Astrocyte of the hippocampus (primary cell): ENCODE measurements at regions not wholly inside any gene's neighbourhood (a gene's known extent, or its start where the extent isn't known, plus 50 kb on each side); places are given as distances from the start of the nearest gene placed in this dataset.
"Not testable (repeated sequence)": the region's sequence is repeated elsewhere in the genome, so short reads cannot be mapped to it uniquely, and the experiment has no call there.

ENCODE experiments used
- DNase-seq: peaks from one replicate; pipeline ENCODE4 v3.0.0; 2011; ENCODE audit warnings: low read depth, low spot score

DNA sequence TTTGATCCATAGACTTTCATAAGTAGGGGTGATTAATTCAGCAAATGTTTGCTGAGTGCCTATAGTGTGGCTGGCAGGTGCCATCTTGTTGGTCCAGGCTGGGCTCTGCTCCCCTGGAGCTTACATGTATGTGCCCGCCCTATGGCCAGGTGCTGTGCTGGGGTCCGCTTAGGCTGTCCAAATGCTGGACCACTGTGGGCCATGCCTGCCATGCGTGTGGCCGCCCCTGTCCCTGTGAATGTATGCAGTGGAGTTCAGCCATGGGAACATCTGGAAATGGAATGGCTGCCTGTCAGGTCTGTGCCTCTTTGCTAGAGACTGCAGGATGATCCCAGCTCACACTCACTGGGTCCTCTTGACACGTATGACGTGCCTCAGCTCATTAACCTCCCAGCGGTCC lies 594.6 kb downstream of the TBC1D22A start:
- DNase-seq: no peak

GRCh38 chr22:47356511-47357011 lies 594.1 kb downstream of the TBC1D22A start:
- DNase-seq: no peak

- no peak for DNase-seq
Measured at GRCh38 chr22:47355776-47356510, 593.5 kb downstream of the TBC1D22A start.

- no peak for DNase-seq
Measured at GRCh38 chr22:47355388-47355725, 592.9 kb downstream of the TBC1D22A start.

GRCh38 chr22:47354668-47355387 lies 592.4 kb downstream of the TBC1D22A start:
- DNase-seq: no peak

GRCh38 chr22:47352920-47353700 lies 590.7 kb downstream of the TBC1D22A start:
- no peak for DNase-seq

GRCh38 chr22:47351836-47352579 lies 589.6 kb downstream of the TBC1D22A start:
- no peak for DNase-seq

- not testable (repeated sequence) for DNase-seq
Measured at GRCh38 chr22:47346287-47346686, 583.8 kb downstream of the TBC1D22A start.

DNA sequence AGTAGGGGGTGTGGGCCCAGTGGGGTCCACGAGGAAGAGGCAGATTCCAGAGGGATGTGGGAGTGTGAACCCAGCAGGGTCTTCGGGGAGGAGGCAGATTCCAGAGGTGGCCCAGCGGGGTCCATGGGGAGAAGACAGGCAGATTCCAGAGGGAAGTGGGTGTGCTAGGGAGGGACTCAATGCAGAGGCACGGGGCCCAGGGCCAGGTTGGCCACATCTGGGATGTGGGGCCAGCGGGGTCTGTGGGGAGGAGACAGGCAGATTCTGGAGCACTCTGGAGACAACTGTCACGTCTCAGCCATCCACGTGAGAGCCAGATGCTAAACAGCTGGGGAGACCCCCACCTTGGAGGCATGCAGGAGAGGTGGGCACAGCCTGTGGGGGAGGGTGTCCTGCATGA lies 582.6 kb downstream of the TBC1D22A start:
- DNase-seq: no peak

GRCh38 chr22:47344414-47344813 lies 582.0 kb downstream of the TBC1D22A start:
- DNase-seq: no peak

GRCh38 chr22:47343611-47344010 lies 581.2 kb downstream of the TBC1D22A start:
- no peak for DNase-seq

DNA sequence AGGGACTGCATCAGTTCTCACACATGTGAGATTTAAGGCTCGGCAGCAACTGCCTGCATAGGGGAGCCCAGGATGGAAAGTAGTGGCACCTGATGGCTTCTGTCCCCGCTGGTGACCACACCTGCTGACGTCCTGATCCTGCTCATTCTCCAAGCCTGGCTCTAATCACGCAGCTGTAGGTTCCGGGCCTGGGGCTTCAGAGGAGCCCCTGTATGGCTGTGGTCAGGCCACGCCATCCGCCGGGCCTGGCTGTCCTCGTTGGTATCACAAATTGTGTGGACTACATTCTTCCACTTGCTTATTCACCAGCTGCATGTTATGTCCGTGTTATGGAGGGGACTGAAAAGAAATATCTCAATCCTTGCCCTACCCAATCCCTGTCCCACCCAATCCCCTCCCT lies 580.0 kb downstream of the TBC1D22A start:
- DNase-seq: no peak

DNA sequence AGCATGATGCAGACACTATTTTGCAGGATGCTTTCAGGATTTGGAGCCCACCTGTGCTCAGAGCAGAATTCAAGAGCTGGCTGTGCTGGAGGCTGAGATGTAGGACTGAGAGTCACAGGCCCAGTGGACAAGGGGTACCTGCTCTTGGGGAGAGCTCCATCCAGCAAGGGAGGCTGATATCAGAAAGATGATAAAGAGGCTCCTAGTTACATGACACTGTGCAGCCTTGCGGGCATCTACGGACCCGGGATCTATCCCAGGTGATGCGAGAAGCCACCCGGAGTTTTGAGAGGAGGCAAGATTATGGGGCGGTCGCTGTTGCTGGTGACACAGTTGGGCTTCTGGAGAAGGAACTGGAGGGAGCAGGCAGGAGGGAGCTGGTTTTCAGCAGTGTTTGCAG lies 579.0 kb downstream of the TBC1D22A start:
- no peak for DNase-seq

DNA sequence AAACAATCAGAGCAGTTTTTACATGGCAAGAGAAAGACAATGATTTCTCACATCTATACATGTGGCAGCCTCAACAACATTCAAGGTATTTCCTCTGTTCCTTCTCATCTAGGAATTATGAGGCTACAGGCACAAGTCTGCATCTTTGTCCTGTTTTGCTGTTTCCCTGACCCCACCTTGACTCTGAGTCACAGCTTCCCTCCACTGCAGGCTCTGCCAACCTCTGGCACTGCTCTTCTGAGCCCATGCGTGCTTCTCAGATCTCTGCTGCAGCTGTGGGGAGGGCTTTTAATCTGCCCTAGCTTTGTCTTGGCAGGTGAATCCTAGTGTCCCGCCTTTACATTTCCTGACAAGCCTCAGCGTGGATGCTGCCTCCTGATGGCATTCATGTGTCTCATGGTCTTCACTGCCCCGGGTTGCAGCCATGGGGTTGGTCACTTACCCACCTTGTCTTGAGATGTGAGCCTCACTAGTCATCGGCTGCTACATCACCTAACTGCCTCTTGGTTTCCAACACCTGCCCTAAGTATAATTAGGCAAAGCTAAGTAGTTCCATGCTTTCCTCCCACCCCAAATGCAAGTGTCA lies 578.5 kb downstream of the TBC1D22A start:
- peak; percentile 47 for DNase-seq

- DNase-seq: peak; percentile 85
Measured at GRCh38 chr22:47337161-47337621, 574.7 kb downstream of the TBC1D22A start.

GRCh38 chr22:47335958-47336357 lies 573.5 kb downstream of the TBC1D22A start:
- no peak for DNase-seq

DNA sequence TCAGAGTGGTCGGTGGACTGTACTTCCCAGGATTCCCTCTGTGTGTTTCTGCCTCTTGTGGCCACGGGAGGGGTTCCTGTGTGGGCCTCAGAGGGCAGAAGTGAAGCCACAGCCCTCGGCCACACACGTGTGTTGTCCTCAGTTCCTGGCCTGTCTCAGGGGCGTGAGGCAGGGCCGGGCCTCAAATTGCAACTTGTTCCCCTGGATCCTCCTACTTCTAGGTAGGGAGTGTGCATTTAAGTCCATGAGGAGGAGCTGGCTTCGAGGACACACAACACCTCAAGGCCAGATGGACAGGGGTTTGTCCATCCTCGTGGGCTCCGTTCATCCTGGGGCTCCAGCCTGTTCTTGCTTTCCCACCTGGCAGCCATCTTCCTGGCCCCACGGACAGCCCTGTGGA lies 573.0 kb downstream of the TBC1D22A start:
- no peak for DNase-seq

DNA sequence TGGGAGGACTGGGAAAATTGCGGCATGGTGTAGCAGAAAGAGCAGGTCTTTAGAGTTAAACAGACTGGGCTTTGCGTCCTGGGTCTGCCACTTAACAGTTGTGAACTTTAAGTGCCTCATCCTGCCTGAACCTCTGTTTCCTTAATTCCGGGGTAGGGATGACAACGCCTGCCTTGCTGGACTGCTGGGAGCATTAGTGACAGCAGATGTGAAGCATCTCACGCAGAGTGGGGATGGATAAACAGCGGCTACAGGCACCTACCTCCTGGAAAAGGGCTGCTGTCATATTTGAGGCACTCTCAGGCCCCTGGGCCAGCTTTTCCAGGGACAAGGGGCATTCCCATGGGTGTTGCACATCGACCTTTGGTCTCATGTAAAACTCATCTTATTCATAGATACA lies 572.2 kb downstream of the TBC1D22A start:
- DNase-seq: no peak

GRCh38 chr22:47333625-47334024 lies 571.2 kb downstream of the TBC1D22A start:
- peak; percentile 65 for DNase-seq

- no peak for DNase-seq
Measured at GRCh38 chr22:47332246-47332980, 570.0 kb downstream of the TBC1D22A start.
